ENCODE measurements at regions not wholly inside any gene's neighbourhood (a gene's known extent, or its start where the extent isn't known, plus 50 kb on each side); places are given as distances from the start of the nearest gene placed in this dataset.

DNA sequence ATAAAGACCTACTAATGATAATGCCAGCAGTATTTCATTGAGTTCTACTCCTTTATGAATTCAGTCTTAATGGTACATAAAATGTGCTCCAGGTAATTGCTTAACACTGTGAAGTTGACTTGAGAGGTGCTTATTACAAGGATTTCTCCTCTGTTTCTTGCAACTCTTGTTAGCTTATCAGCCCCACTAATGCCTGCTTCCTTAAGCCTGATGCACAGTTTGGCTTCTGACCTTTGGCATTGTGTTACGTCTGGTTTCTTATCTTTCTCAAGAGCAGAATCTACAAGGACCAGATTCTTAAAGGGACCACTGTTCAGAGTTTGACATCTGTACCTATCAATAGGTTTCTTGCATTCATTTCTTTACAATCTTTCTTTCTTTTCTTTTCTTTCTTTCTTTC, 223.9 kb upstream of the CWC22 start:
- H3K9me1 ChIP-seq (ENCODE audit: insufficient read depth, low read length) = no peaks in the 10 kb centered on the region
- H3K56ac ChIP-seq (ENCODE audit: extremely low read depth, insufficient read depth, low read length) = no peak overlapping the region
- H2BK15ac ChIP-seq (ENCODE audit: low read depth, low read length) = no peak overlapping the region
- no peak overlapping the region for H2BK20ac ChIP-seq (ENCODE audit: low read depth, low read length)
- H3K9me3 ChIP-seq (ENCODE audit: control insufficient read depth, insufficient read depth, low read length) = no peaks in the 10 kb centered on the region
- no peak overlapping the region for H4K91ac ChIP-seq (ENCODE audit: insufficient read depth, low read depth, low read length)
- H2BK120ac ChIP-seq (ENCODE audit: low read depth, low read length) = no peak overlapping the region
- no peak overlapping the region for H4K5ac ChIP-seq (ENCODE audit: low read depth, low read length)
- no peak overlapping the region for H3K4ac ChIP-seq (ENCODE audit: low read depth, low read length)
- dilution Hi-C loops (cut with HindIII; ENCODE audit: low sequenced_read_pairs, unreplicated experiment) = no loop called here
- H3K4me2 ChIP-seq (ENCODE audit: low read depth, low read length) = no peak overlapping the region
- POLR2A ChIA-PET (ENCODE audit: unreplicated experiment) = interaction anchor here (0.6 kb wide), 1 partner anchor 764 kb away, joined by 4 read pairs; no protein-coding TSS in a partner anchor
- BruUV-seq (replicated peaks) = no TSS peak
- no peak overlapping the region for H3K23ac ChIP-seq (ENCODE audit: low read depth, low read length)
- in situ Hi-C loops (cut with MboI; ENCODE audit: low sequenced_read_pairs) = no loop called here
- H3K36me3 ChIP-seq (ENCODE audit: control insufficient read depth, insufficient read depth, low read length) = no peaks in the 10 kb centered on the region
- H3K18ac ChIP-seq (ENCODE audit: low read depth, low read length) = no peak overlapping the region
- H2BK5ac ChIP-seq (ENCODE audit: low read depth, low read length, poor library complexity, severe bottlenecking) = no peak overlapping the region
- no peak overlapping the region for H3K9ac ChIP-seq (ENCODE audit: low read depth, low read length)
- no peak overlapping the region for H3K14ac ChIP-seq (replicated peaks; ENCODE audit: low read depth, low read length)
- TF ChIP-seq CEBPB (IDR thresholded peaks at IDR 0.05; ENCODE audit: low read depth, low read length) = no peak
- TF ChIP-seq MAFK (IDR thresholded peaks at IDR 0.05; ENCODE audit: low read depth, low read length) = no peak
- TF ChIP-seq CHD1 (IDR thresholded peaks at IDR 0.05; ENCODE audit: low read depth, low read length) = no peak
- no peak for TF ChIP-seq MAZ (IDR thresholded peaks at IDR 0.05; ENCODE audit: borderline replicate concordance, low read depth, low read length)
- no peak for TF ChIP-seq RCOR1 (IDR thresholded peaks at IDR 0.05; ENCODE audit: insufficient replicate concordance, low read length)
- TF ChIP-seq POLR2A (IDR thresholded peaks at IDR 0.05; ENCODE audit: low read depth, low read length) = no peak
- TF ChIP-seq, protein P1, sequence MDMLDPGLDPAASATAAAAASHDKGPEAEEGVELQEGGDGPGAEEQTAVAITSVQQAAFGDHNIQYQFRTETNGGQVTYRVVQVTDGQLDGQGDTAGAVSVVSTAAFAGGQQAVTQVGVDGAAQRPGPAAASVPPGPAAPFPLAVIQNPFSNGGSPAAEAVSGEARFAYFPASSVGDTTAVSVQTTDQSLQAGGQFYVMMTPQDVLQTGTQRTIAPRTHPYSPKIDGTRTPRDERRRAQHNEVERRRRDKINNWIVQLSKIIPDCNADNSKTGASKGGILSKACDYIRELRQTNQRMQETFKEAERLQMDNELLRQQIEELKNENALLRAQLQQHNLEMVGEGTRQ (IDR thresholded peaks at IDR 0.05; ENCODE audit: low read depth, low read length) = no peak
- no peak for TF ChIP-seq FOS (IDR thresholded peaks at IDR 0.05; ENCODE audit: low read depth, low read length)
- H3K4me3 ChIP-seq (ENCODE audit: insufficient read depth, low read depth, low read length) = no peak overlapping the region
- no peaks in the 10 kb centered on the region for H3K79me1 ChIP-seq (ENCODE audit: low read depth in 1 of 2, low read length in 2 of 2)
- intact Hi-C loops (cut with micrococcal nuclease) = no loop called here
- H2AFZ ChIP-seq (replicated peaks; ENCODE audit: low read length, poor library complexity) = no peak overlapping the region
- CTCF ChIA-PET = no interaction called here
- H3K4me1 ChIP-seq (ENCODE audit: control insufficient read depth, insufficient read depth, low read length) = no peaks in the 10 kb centered on the region
- no peaks in the 10 kb centered on the region for H4K20me1 ChIP-seq (ENCODE audit: insufficient read depth, low read length)
- H2AK9ac ChIP-seq (replicated peaks; ENCODE audit: low read depth, low read length, poor library complexity) = no peak overlapping the region
- no peak overlapping the region for H4K8ac ChIP-seq (ENCODE audit: low read depth in 2 of 2, low read length in 2 of 2)
- 43% methylated on average over 1 of the region's 1 CpG; no CpG with 5 or more reads in 1 of the 2 experiments for WGBS, 2 experiments (ENCODE audit: extremely low coverage in 2 of 2, insufficient read length in 1 of 2)
- no peaks in the 10 kb centered on the region for H3K27me3 ChIP-seq (ENCODE audit: control insufficient read depth, insufficient read depth, low read length)
- DNase-seq (no peak), ATAC-seq (ENCODE audit: low read depth) (no peak)
- H3K27ac ChIP-seq (ENCODE audit: insufficient read depth, low read length) = no peak overlapping the region
- no peak overlapping the region for H2AK5ac ChIP-seq (ENCODE audit: low read depth, low read length)
